Fibroblast of skin of scalp (primary cell): ENCODE measurements at regions not wholly inside any gene's neighbourhood (a gene's known extent, or its start where the extent isn't known, plus 50 kb on each side); places are given as distances from the start of the nearest gene placed in this dataset.

ENCODE experiments used
- DNase-seq: peaks from one replicate; pipeline ENCODE4 v3.0.0-alpha.2; 2013

GRCh38 chr1:243943671-243944428, 93.8 kb upstream of the AKT3 start:
- no peak for DNase-seq

GRCh38 chr1:243942196-243943150, 92.4 kb upstream of the AKT3 start:
- no peak for DNase-seq

DNA sequence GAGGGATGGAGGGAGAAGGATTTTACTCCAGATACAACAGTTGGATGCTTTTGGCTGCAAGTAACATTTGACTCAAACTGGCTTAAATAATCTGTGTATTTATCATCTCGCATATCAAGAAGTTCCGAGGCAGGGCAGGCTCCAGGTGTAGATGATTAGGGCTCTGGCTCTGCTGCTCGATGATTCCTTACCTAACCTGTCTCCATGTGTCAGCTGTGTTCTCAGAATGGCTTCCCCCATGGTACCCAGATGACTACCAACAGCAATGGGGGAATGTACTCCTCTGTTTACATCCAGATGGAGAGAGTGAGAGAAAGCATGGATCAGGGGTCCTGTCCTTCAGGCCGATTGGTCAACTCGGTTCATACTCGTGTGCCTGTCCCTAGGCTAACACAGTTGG, 90.4 kb upstream of the AKT3 start:
- no peak for DNase-seq

DNA sequence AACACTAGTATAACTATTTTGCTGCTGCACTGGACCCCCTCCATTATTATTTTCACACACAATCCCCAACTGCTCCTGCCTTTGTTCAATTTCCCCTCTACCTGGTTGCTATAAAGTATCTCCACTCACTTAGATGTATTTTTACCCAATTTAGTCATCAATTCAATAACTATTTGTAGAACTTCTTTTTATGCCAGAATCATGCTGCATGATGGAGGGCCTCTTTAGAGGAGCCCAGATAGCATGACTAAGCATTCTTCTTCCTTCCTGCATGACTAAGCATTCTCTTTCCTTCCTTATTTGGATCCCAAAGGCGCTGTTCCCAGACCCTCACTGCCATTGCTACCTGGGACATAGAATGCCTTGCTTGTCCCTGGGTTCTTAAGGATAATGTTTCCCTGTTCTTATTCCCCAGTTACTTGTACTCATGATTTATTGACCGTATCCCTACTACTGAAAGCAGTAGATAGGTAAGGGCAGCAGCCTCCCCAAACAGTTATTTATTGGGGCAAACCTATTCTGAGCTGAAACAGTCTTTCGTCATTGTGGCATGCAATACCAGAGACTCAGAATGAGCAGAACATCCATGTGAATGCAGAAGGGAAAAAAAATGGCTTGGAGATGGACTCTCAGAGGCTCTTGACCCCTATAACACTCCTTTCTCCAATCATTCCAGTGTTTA, 89.3 kb upstream of the AKT3 start:
- DNase-seq, result peak; percentile 57

DNA sequence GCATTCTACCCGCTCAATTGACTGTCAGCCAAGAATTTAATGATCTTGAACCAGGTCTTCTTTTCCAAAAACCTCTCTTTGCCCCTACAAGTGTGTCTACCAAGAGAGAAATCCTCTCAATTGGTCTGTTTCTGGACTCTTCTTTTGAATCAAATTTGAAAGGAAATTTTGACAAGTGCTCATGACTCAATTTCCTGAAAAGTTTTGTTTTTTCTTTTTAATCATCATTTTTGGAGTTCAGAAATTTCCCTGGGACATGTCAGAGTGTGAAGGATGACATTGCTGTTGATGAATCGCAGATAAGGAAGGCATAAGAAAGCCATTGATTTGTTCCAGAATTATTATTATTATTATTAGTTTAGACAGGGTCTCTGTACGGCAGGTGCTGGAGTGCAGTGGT, 88.2 kb upstream of the AKT3 start:
- no peak for DNase-seq

DNA sequence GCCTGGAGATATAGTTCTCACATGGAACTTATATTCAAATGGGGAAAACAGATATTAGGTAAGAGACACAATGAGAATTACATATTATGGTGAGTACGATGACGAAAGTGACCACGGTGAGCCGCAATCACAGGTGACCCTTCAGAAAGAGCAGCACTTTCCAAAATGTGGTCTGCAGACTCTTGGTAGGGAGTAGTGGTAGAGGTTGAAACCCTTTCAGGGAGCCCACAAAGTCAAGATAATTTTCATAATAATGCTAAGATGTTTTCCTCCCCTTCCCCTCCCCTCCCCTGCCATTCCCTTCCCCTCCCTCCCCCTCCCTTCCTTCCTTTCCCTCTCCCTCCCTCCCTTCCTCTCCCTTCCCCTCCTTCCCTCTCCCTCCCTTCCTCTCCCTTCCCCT, 83.5 kb upstream of the AKT3 start:
- DNase-seq, result no peak

- DNase-seq, result no peak
Observed at GRCh38 chr1:243931957-243932356, 81.9 kb upstream of the AKT3 start.

DNA sequence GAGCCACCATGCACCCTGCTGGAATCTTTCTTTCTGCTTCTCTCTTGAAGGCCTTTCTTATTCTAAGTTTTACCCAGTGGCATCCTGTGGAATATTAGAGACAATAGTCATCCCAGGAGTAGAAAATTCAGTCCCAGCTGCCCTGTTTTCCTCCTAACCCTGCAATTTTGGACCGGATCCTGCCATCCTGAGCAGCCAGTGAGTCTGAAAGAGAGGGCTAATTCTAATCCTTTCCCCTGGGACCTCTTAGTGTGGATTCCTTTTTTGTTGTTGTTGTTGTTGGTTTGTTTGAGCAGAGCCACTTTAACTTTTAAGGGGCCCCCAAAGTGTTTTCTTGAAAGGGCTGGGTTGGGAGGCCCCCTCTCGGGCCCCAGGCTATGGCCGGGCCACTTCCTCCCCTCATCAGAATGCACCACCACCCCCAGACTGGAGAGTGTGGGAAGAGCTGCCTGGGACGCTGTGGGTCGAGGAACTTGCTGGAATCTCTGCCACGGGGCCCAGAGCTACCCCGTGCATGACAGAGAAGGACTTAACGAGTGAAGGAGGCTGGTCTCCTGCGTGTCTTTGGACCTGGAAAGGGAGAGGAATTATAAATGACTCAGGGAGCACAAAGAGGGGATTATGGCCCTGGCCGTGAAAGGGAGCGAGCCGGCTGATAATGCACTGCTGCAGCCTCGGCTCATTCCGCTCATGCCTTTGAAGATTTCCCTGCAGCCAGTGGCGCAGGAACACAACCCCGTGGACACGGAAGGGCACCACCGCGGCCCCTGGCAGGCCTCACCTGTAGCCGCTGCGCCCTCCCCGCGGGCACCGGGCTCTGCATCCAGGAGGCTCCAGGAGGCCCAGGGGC, 81.0 kb upstream of the AKT3 start:
- DNase-seq, result peak; percentile 54

- DNase-seq, result no peak
Observed at GRCh38 chr1:243927381-243927780, 77.3 kb upstream of the AKT3 start.

DNA sequence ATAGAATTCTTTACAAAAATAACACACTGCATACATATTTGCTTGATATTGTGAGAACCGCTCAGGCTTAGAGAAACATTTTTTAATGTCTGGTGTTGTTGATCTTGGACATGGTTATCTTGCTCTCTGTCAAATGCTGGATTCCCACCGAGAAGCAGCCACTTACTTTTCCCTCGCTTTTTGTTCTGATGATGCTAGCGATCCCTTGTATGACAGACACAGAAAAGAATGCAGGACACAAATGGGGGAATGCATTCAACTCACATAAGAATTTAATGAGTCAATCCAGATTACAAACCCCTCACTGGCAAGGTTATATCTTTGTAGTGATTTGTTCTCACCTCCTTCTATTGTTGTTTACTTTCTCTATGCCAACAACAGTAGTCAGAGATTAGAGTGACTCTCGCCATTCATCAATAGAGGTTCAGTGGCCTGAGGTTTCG, 76.8 kb upstream of the AKT3 start:
- peak; percentile 99 for DNase-seq

GRCh38 chr1:243926299-243926698, 76.3 kb upstream of the AKT3 start:
- DNase-seq, result no peak

GRCh38 chr1:243924588-243925349, 74.7 kb upstream of the AKT3 start:
- peak; percentile 61 for DNase-seq

GRCh38 chr1:243924188-243924587, 74.1 kb upstream of the AKT3 start:
- peak; percentile 93 for DNase-seq

GRCh38 chr1:243923292-243924171, 73.5 kb upstream of the AKT3 start:
- peak; percentile 58 for DNase-seq

DNA sequence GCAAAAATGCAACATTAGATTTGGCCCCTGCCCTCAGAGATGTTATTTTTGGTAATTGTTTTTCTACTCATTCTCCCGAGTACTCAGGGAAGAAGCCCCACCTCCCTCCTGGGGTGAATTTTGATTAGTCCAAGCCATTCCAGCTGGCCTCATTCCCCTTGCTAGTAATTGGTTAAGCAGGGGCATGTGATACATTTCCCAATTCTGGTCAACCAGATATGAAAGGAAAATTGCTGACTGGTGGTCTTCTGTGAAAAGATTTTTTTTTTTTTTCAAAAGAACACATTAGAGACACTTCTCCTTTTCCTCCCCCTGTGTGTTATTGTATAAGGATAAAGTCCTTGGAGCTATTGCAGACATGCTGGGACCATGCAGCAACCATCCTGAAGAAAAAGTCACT, 71.1 kb upstream of the AKT3 start:
- no peak for DNase-seq

DNA sequence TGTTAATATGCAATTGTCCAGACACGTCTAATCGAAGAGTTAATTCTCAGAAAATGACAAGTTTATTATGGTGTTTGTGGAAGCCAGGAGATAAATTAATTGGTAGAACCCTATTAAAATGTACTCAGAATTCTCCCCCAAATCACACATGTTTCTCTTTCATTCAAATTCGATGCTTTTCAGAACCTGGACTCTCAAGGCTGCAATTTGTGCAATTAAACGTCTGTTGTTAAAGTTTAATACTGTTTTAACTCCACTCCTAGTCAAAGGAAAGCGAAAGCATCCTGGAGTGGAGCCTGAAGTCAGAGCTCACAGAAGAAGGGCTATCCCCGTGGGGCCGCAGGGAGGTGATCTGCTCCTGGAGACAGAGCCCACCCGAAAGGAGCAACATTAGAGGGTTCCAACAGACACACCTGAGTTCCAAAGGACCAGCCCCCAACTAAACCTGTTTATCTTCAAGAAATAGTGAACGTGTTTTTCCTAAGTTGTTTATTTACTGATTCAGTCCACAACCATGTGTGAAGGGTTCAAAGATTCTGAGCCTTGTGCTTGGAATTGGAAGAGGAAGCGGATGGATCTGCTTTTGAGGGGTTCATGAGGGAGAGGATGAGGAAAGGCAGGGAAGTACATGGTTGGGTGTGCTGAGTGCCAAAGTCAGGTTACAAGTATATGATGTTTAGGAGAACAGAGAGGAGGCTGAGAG, 68.0 kb upstream of the AKT3 start:
- peak; percentile 29 for DNase-seq

GRCh38 chr1:243917177-243917862, 67.3 kb upstream of the AKT3 start:
- DNase-seq, result peak; percentile 73

DNA sequence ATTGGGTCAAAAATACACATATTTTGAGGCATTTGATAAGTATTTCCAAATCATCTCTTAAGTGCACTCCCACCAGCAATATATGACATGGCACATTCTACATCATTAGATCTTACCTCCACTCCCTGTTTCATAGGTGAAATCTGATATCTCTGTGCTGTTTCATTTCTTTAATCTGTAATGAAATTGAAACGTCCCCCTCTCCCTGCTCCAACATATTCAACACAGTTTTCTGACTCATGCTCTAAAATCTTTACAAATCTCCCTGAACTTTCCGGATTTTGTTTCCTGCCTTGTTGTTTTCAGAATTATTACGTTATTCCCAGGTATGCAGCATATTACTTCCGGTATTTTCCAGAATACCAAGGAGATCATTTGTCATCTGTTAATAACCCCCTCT, 66.1 kb upstream of the AKT3 start:
- no peak for DNase-seq

GRCh38 chr1:243912347-243912746, 62.3 kb upstream of the AKT3 start:
- no peak for DNase-seq
